IMR-90 (cell line): ENCODE measurements at regions not wholly inside any gene's neighbourhood (a gene's known extent, or its start where the extent isn't known, plus 50 kb on each side); places are given as distances from the start of the nearest gene placed in this dataset.

Experiments used
- ATAC-seq: fragments of 200-7000 bp; cut with Tn5 transposase; 2 replicates; pipeline ENCODE4 v1.9.1; 2020; ENCODE audit warnings: low read depth, mild to moderate bottlenecking, moderate library complexity
- BruUV-seq: library from RNA; stranded (reverse); fragments of 400-500 nt; replicated peaks from 2 replicates; lab custom pipeline; 2021; lab: Mats Ljungman, UMichigan
- CTCF ChIA-PET: fragments of 300-600 bp; formaldehyde crosslinking; extraction: SDS; loops from one replicate; lab custom pipeline; 2021; ENCODE audit warnings: antibody characterized with exemption; lab: Yijun Ruan, JAX
- POLR2A ChIA-PET: fragments of 300-600 bp; sonication (Branson Sonifier 250); formaldehyde crosslinking; loops from one replicate; lab custom pipeline; 2022; ENCODE audit warnings: antibody characterized with exemption; ENCODE audit not compliant: unreplicated experiment; lab: Charles Lee
- DNase-seq: peaks from one replicate; pipeline ENCODE4 v3.0.0; 2013
- H2AFZ ChIP-seq: replicated peaks from 2 replicates; pipeline ENCODE3; 2013; ENCODE audit warnings: low read length, mild to moderate bottlenecking; ENCODE audit not compliant: poor library complexity
- H2AK5ac ChIP-seq: 2 replicates; pipeline ENCODE4 v1.6.1; 2013; ENCODE audit warnings: low read depth, low read length, inconsistent platforms
- H2AK9ac ChIP-seq: replicated peaks from 2 replicates; pipeline ENCODE3; 2013; ENCODE audit warnings: mild to moderate bottlenecking, low read depth, low read length, moderate library complexity; ENCODE audit not compliant: poor library complexity
- H2BK120ac ChIP-seq: 2 replicates; pipeline ENCODE4 v1.6.1; 2013; ENCODE audit warnings: low read depth, low read length, inconsistent platforms
- H2BK15ac ChIP-seq: 3 replicates; pipeline ENCODE4 v1.6.1; 2013; ENCODE audit warnings: low read depth, low read length, inconsistent platforms
- H2BK20ac ChIP-seq: 2 replicates; pipeline ENCODE4 v1.6.1; 2013; ENCODE audit warnings: low read depth, mild to moderate bottlenecking, inconsistent platforms, low read length, moderate library complexity
- H2BK5ac ChIP-seq: 2 replicates; pipeline ENCODE4 v1.6.1; 2013; ENCODE audit warnings: mild to moderate bottlenecking, low read depth, low read length, inconsistent platforms; ENCODE audit not compliant: poor library complexity, severe bottlenecking
- H3K14ac ChIP-seq: replicated peaks from 2 replicates; pipeline ENCODE4 v1.6.1; 2013; ENCODE audit warnings: low read depth, low read length, inconsistent platforms
- H3K18ac ChIP-seq: 2 replicates; pipeline ENCODE4 v1.6.1; 2013; ENCODE audit warnings: low read depth, low read length, control low read depth
- H3K23ac ChIP-seq: 2 replicates; pipeline ENCODE4 v1.6.1; 2013; ENCODE audit warnings: low read depth, low read length, inconsistent platforms
- H3K27ac ChIP-seq: 2 replicates; pipeline ENCODE4 v1.5.1; 2013; ENCODE audit warnings: mild to moderate bottlenecking, control low read depth, low read length; ENCODE audit not compliant: insufficient read depth
- H3K27me3 ChIP-seq: 2 replicates; pipeline ENCODE4 v1.6.1; 2013; ENCODE audit warnings: low read length; ENCODE audit not compliant: control insufficient read depth, insufficient read depth
- H3K36me3 ChIP-seq: 2 replicates; pipeline ENCODE4 v1.6.1; 2013; ENCODE audit warnings: low read length, mixed read lengths; ENCODE audit not compliant: control insufficient read depth, insufficient read depth
- H3K4ac ChIP-seq: 2 replicates; pipeline ENCODE4 v1.6.1; 2013; ENCODE audit warnings: low read depth, low read length, inconsistent platforms
- H3K4me1 ChIP-seq: 2 replicates; pipeline ENCODE4 v1.6.1; 2013; ENCODE audit warnings: low read length, mixed read lengths; ENCODE audit not compliant: control insufficient read depth, insufficient read depth
- H3K4me2 ChIP-seq: 2 replicates; pipeline ENCODE4 v1.6.1; 2013; ENCODE audit warnings: low read depth, mild to moderate bottlenecking, control low read depth, low read length, moderate library complexity
- H3K4me3 ChIP-seq: 2 replicates; pipeline ENCODE4 v1.5.1; 2013; ENCODE audit warnings: low read depth, mild to moderate bottlenecking, control low read depth, low read length, moderate library complexity; ENCODE audit not compliant: insufficient read depth
- H3K56ac ChIP-seq: 2 replicates; pipeline ENCODE4 v1.6.1; 2013; ENCODE audit warnings: low read length, inconsistent platforms; ENCODE audit not compliant: insufficient read depth; ENCODE audit errors: extremely low read depth
- H3K79me1 ChIP-seq, 2 experiments: 2 replicates each; pipeline ENCODE4 v1.6.1; 2013; ENCODE audit warnings: low read length in 2 of 2, inconsistent platforms in 1 of 2, low read depth in 1 of 2
- H3K9ac ChIP-seq: 2 replicates; pipeline ENCODE4 v1.6.1; 2013; ENCODE audit warnings: low read depth, low read length, control low read depth
- H3K9me1 ChIP-seq: 2 replicates; pipeline ENCODE4 v1.6.1; 2013; ENCODE audit warnings: low read length, inconsistent platforms; ENCODE audit not compliant: insufficient read depth
- H3K9me3 ChIP-seq: 2 replicates; pipeline ENCODE4 v1.6.1; 2013; ENCODE audit warnings: low read length; ENCODE audit not compliant: control insufficient read depth, insufficient read depth
- H4K20me1 ChIP-seq: 2 replicates; pipeline ENCODE4 v1.6.1; 2013; ENCODE audit warnings: low read length, inconsistent platforms; ENCODE audit not compliant: insufficient read depth
- H4K5ac ChIP-seq: 2 replicates; pipeline ENCODE4 v1.6.1; 2013; ENCODE audit warnings: mild to moderate bottlenecking, low read depth, low read length, control low read depth
- H4K8ac ChIP-seq, 2 experiments: 2 replicates each; pipeline ENCODE4 v1.6.1; 2013; ENCODE audit warnings: low read depth in 2 of 2, low read length in 2 of 2, control low read depth in 1 of 2, inconsistent platforms in 1 of 2
- H4K91ac ChIP-seq: 2 replicates; pipeline ENCODE4 v1.6.1; 2013; ENCODE audit warnings: low read depth, low read length, inconsistent platforms; ENCODE audit not compliant: insufficient read depth
- BHLHE40 ChIP-seq: fragments of 150-350 bp; IDR thresholded peaks from 2 replicates; pipeline ENCODE4 v1.6.1; 2016; ENCODE audit warnings: mild to moderate bottlenecking, low read depth, low read length
- CEBPB ChIP-seq: IDR thresholded peaks from 2 replicates; pipeline ENCODE4 v1.6.1; 2012; ENCODE audit warnings: low read depth, low read length, improper control_type of control experiment
- WGBS, 2 experiments: methylation state at CpG; one replicate each; pipeline versions ENCODE4 v1.1.5 to v1.1.7; 2013; ENCODE audit warnings: missing lambda C conversion rate in 2 of 2; ENCODE audit not compliant: insufficient read length in 1 of 2; ENCODE audit errors: extremely low coverage in 2 of 2; 5-methylcytosine and 5-hydroxymethylcytosine counted together
- dilution Hi-C: fragments of 300-500 bp; cut with HindIII; formaldehyde crosslinking; loops from one replicate; pipeline ENCODE4 v1.14.3; 2018; ENCODE audit warnings: low sequenced_read_pairs; ENCODE audit not compliant: unreplicated experiment
- in situ Hi-C: fragments of 300-500 bp; cut with MboI; formaldehyde crosslinking; loops from 3 replicates; pipeline ENCODE4 v1.14.3; 2019; ENCODE audit warnings: low sequenced_read_pairs, inconsistent platforms, mixed read lengths
- intact Hi-C: fragments of 100-400 bp; cut with micrococcal nuclease; formaldehyde crosslinking; loops from 2 replicates; pipeline ENCODE4 v1.10.0; 2022

DNA sequence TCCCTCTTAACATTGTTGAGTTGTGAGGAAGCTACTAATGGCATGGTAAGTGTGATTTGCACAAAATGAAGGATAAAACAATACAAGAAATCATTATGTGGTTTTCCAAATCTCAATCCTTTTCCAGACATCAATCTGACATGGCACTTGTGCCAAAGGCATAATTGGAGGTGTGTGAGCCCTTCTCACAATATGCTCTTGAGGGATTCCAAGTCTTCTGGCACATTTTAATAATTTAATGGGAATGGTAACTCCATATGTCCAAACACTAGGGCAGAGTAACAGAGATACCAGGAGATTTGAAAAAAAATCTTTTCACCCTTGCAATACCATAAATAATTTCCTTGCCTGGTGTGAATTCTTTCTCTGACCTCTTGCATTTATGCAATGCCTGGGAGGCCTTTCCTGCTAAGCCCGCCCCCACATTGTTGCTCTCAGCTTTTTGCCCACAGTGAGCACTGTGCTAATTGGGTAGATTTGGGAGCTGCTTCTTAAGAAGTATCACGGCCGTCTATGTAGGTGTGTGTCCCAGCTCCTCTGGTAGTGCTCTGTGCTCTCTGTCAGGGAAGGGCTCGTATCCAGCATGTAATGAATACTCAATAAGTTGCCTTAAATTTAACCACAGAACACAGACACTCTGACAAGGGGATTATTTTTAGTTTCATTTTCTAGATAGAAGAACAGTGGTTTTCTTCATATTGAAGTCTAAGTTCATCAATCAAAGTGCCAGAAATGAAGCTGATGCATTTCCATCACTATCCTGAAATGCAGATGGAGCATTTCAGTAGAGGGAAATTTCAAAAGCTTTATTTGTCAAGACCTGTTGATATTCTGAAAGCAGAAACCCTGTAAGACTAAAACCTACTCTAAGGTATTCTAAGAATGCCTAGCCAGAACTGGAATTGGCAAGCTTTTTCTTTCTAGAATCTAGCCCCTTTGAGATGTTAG, 54.4 kb upstream of the CEP85L start:
- peak overlapping the region; percentile 44; the same call in 1 of the 2 replicates for H3K4ac ChIP-seq
- peak overlapping the region; percentile 71 for H2BK120ac ChIP-seq
- no peaks in the 10 kb centered on the region for H3K36me3 ChIP-seq
- POLR2A ChIA-PET, result interaction anchor here (0.5 kb wide), 1 partner anchor 24 kb away, joined by 5 read pairs; no protein-coding TSS in a partner anchor
- H3K9ac ChIP-seq, result peak overlapping the region; percentile 21; the same call in 1 of the 2 replicates
- H2BK20ac ChIP-seq, result peak overlapping the region; percentile 38; the same call in 1 of the 2 replicates
- peak overlapping the region in 1 of 2 experiments; percentile 43; a peak in 2 of 4 replicates for H4K8ac ChIP-seq
- CTCF ChIA-PET, result interaction anchor here (1.0 kb wide), 2 partner anchors 8 to 71 kb away, joined by 4 read pairs; no protein-coding TSS in a partner anchor
- peak overlapping the region; percentile 78; the same call in 2 of the 3 replicates for H2BK15ac ChIP-seq
- no CpG with 5 or more reads among the region's 4 CpGs for WGBS, 2 experiments
- DNase-seq (peak; percentile 36), ATAC-seq (peak; percentile 60)
- no peaks in the 10 kb centered on the region for H4K20me1 ChIP-seq
- H4K5ac ChIP-seq, result peak overlapping the region; percentile 33
- no peaks in the 10 kb centered on the region for H3K27me3 ChIP-seq
- H3K4me3 ChIP-seq, result peak overlapping the region; percentile 35; the same call in 1 of the 2 replicates
- H3K9me3 ChIP-seq, result no peaks in the 10 kb centered on the region
- H3K23ac ChIP-seq, result 0 out of 2 replicates have a peak overlapping the region, but pooled peaks have one; percentile 37
- H4K91ac ChIP-seq, result peak overlapping the region; percentile 36; the same call in 1 of the 2 replicates
- peak overlapping the region; percentile 83 for H3K14ac ChIP-seq
- no TSS peak for BruUV-seq
- H3K4me2 ChIP-seq, result peak overlapping the region; percentile 90
- peak overlapping the region; percentile 84 for H2AFZ ChIP-seq
- peak overlapping the region; percentile 67; the same call in 1 of the 2 replicates for H3K27ac ChIP-seq
- H2BK5ac ChIP-seq, result peak overlapping the region; percentile 47
- no peak overlapping the region for H2AK5ac ChIP-seq
- peak; percentile 59; the same call in 1 of the 2 replicates for TF ChIP-seq CEBPB
- no peak for TF ChIP-seq BHLHE40
- in situ Hi-C loops (no loop called here), intact Hi-C loops (loop anchor here (5.0 kb wide), 2 partner anchors 39 to 71 kb away; no protein-coding TSS in a partner anchor), dilution Hi-C loops (no loop called here)
- peaks cover 8% of the 10 kb centered on the region; the same call in 1 of the 2 replicates for H3K9me1 ChIP-seq
- no peak overlapping the region for H3K56ac ChIP-seq
- H3K79me1 ChIP-seq, result peaks cover 0 to 8% of the 10 kb centered on the region in 2 experiments; a peak in 1 of 4 replicates
- H3K4me1 ChIP-seq, result peaks cover 10% of the 10 kb centered on the region
- peak overlapping the region; percentile 91 for H3K18ac ChIP-seq
- H2AK9ac ChIP-seq, result peak overlapping the region; percentile 20
